CD4-positive, alpha-beta T cell (primary cell): ENCODE measurements at regions not wholly inside any gene's neighbourhood (a gene's known extent, or its start where the extent isn't known, plus 50 kb on each side); places are given as distances from the start of the nearest gene placed in this dataset.

Experiments
- ATAC-seq: fragments of 200-7000 bp; cut with Tn5 transposase; one replicate; pipeline ENCODE4 v1.10.0; 2022; ENCODE audit warnings: mild to moderate bottlenecking; ENCODE audit not compliant: poor library complexity
- CTCF ChIA-PET: fragments of 350-600 bp; sonication (Branson Sonifier 250); formaldehyde crosslinking; loops from one replicate; lab custom pipeline; 2021; ENCODE audit warnings: antibody characterized with exemption, inconsistent platforms; lab: Charles Lee
- POLR2A ChIA-PET: fragments of 350-600 bp; sonication (Branson Sonifier 250); formaldehyde crosslinking; loops from one replicate; lab custom pipeline; 2021; ENCODE audit warnings: antibody characterized with exemption, inconsistent platforms; lab: Charles Lee
- DNase-seq, 14 experiments: peaks; one replicate each; pipeline ENCODE4 v3.0.0-alpha.2; 2013 to 2020; ENCODE audit warnings: mixed read lengths in 2 of 14
- H3K27ac ChIP-seq, 2 donors: one replicate each; pipeline versions ENCODE4 v1.5.1 to v1.7.0; 2013; ENCODE audit warnings: low read length in 2 of 2, low read depth in 1 of 2, mild to moderate bottlenecking in 1 of 2
- H3K27me3 ChIP-seq, 2 experiments: 1 replicate in 1 of 2; 2 replicates in 1 of 2; pipeline versions ENCODE4 v1.6.1 to v1.7.0; 2013; ENCODE audit warnings: low read length in 2 of 2, control low read depth in 1 of 2, mild to moderate bottlenecking in 1 of 2, moderate library complexity in 1 of 2; ENCODE audit not compliant: insufficient read depth in 2 of 2, control insufficient read depth in 1 of 2
- H3K36me3 ChIP-seq: one replicate; pipeline ENCODE4 v1.6.1; 2013; ENCODE audit warnings: low read length, control low read depth; ENCODE audit not compliant: insufficient read depth
- H3K4me1 ChIP-seq: one replicate; pipeline ENCODE4 v1.6.1; 2013; ENCODE audit warnings: low read length, control low read depth; ENCODE audit not compliant: insufficient read depth
- H3K4me3 ChIP-seq: one replicate; pipeline ENCODE4 v1.5.1; 2013; ENCODE audit warnings: mild to moderate bottlenecking, low read length, moderate library complexity
- H3K9me3 ChIP-seq, 2 experiments: 1 replicate in 1 of 2; 2 replicates in 1 of 2; pipeline versions ENCODE4 v1.6.1 to v1.7.0; 2013; ENCODE audit warnings: low read length in 2 of 2, mild to moderate bottlenecking in 2 of 2, control low read depth in 1 of 2, moderate library complexity in 1 of 2; ENCODE audit not compliant: control insufficient read depth in 1 of 2, insufficient read depth in 1 of 2
- H3K27ac Mint-ChIP-seq: one replicate; pipeline ENCODE4 v1.8.0; 2020; ENCODE audit warnings: mixed read lengths
- H3K27me3 Mint-ChIP-seq: one replicate; pipeline ENCODE4 v1.8.0; 2021; ENCODE audit warnings: mixed read lengths
- H3K36me3 Mint-ChIP-seq: one replicate; pipeline ENCODE4 v1.8.0; 2021; ENCODE audit warnings: low read depth, mixed read lengths
- H3K4me1 Mint-ChIP-seq: one replicate; pipeline ENCODE4 v1.8.0; 2021; ENCODE audit warnings: low read depth, mixed read lengths
- H3K4me3 Mint-ChIP-seq: one replicate; pipeline ENCODE4 v1.8.0; 2020; ENCODE audit warnings: mild to moderate bottlenecking, mixed read lengths
- H3K9me3 Mint-ChIP-seq: one replicate; pipeline ENCODE4 v1.8.0; 2020; ENCODE audit warnings: mixed read lengths
- CTCF ChIP-seq: fragments of 200-600 bp; IDR thresholded peaks from one replicate; pipeline ENCODE4 v1.8.0; 2022; ENCODE audit warnings: antibody characterized with exemption, mild to moderate bottlenecking
- intact Hi-C, 2 experiments: fragments of 100-400 bp; cut with DNase I in 1 of 2; cut with micrococcal nuclease in 1 of 2; formaldehyde crosslinking; loops; one replicate each; pipeline versions ENCODE4 v1.15.1 to v1.9.0; 2023 to 2025; cut with DNase I, micrococcal nuclease

GRCh38 chr7:119320316-119320715 is 952.7 kb upstream of the KCND2 start:
- Mint-ChIP-seq H3K9me3 (peaks cover 6% of the 10 kb centered on the region), H3K4me3 (no peak overlapping the region), H3K4me1 (no peaks in the 10 kb centered on the region), H3K27me3 (no peaks in the 10 kb centered on the region), H3K27ac (no peak overlapping the region), H3K36me3 (no peaks in the 10 kb centered on the region)
- no peak overlapping the region for H3K27ac ChIP-seq
- no peaks in the 10 kb centered on the region for H3K4me1 ChIP-seq
- POLR2A ChIA-PET, result no interaction called here
- H3K4me3 ChIP-seq, result no peak overlapping the region
- ATAC-seq (no peak), DNase-seq (no peak)
- H3K9me3 ChIP-seq, result no peaks in the 10 kb centered on the region
- CTCF ChIA-PET, result no interaction called here
- intact Hi-C loops, result no loop called here
- no peak for TF ChIP-seq CTCF
- H3K36me3 ChIP-seq, result no peaks in the 10 kb centered on the region
- no peaks in the 10 kb centered on the region for H3K27me3 ChIP-seq

- Mint-ChIP-seq H3K4me3 (no peak overlapping the region), H3K27me3 (no peaks in the 10 kb centered on the region), H3K36me3 (no peaks in the 10 kb centered on the region), H3K9me3 (peaks cover 8% of the 10 kb centered on the region), H3K27ac (no peak overlapping the region), H3K4me1 (no peaks in the 10 kb centered on the region)
- ATAC-seq (no peak), DNase-seq (no peak)
- ChIA-PET CTCF (no interaction called here), POLR2A (no interaction called here)
- Histone ChIP-seq H3K36me3 (no peaks in the 10 kb centered on the region), H3K4me1 (no peaks in the 10 kb centered on the region), H3K4me3 (no peak overlapping the region), H3K27me3 (no peaks in the 10 kb centered on the region), H3K9me3 (peaks cover 0 to 3% of the 10 kb centered on the region in 2 experiments), H3K27ac (no peak overlapping the region)
- intact Hi-C loops, result no loop called here
- no peak for TF ChIP-seq CTCF
These were observed 943.3 kb upstream of the KCND2 start for GRCh38 chr7:119329715-119330114.

GRCh38 chr7:119335405-119335804 is 937.6 kb upstream of the KCND2 start:
- Mint-ChIP-seq H3K9me3 (peaks cover 6% of the 10 kb centered on the region), H3K27ac (no peak overlapping the region), H3K36me3 (no peaks in the 10 kb centered on the region), H3K4me1 (no peaks in the 10 kb centered on the region), H3K4me3 (no peak overlapping the region), H3K27me3 (no peaks in the 10 kb centered on the region)
- Histone ChIP-seq H3K36me3 (no peaks in the 10 kb centered on the region), H3K9me3 (peaks cover 0 to 3% of the 10 kb centered on the region in 2 experiments), H3K27ac (no peak overlapping the region), H3K4me1 (no peaks in the 10 kb centered on the region), H3K27me3 (no peaks in the 10 kb centered on the region), H3K4me3 (no peak overlapping the region)
- intact Hi-C loops, result no loop called here
- CTCF ChIA-PET, result no interaction called here
- ATAC-seq, result no peak
- no peak for TF ChIP-seq CTCF
- POLR2A ChIA-PET, result no interaction called here
- DNase-seq, result no peak
